CD14-positive monocyte (primary cell): ENCODE measurements at regions not wholly inside any gene's neighbourhood (a gene's known extent, or its start where the extent isn't known, plus 50 kb on each side); places are given as distances from the start of the nearest gene placed in this dataset.

Source experiments
- DNase-seq, 3 donors: peaks; one replicate each; pipeline ENCODE4 v3.0.0-alpha.2; 2011 to 2022
- H2AFZ ChIP-seq: 2 replicates; pipeline ENCODE4 v1.6.0; 2012; ENCODE audit warnings: mild to moderate bottlenecking, low read depth, low read length, inconsistent platforms; ENCODE audit not compliant: insufficient read depth, poor library complexity, severe bottlenecking
- H3K27ac ChIP-seq, 2 donors: 1 replicate in 1 of 2; 2 replicates in 1 of 2; pipeline ENCODE4 v1.5.1; 2012 to 2013; ENCODE audit warnings: low read length in 2 of 2, control low read depth in 1 of 2, inconsistent platforms in 1 of 2, low read depth in 1 of 2, mild to moderate bottlenecking in 1 of 2
- H3K27me3 ChIP-seq, 2 donors: one replicate each; pipeline versions ENCODE4 v1.6.0 to v1.6.1; 2011 to 2013; ENCODE audit warnings: low read length in 2 of 2; ENCODE audit not compliant: control insufficient read depth in 2 of 2, insufficient read depth in 2 of 2
- H3K36me3 ChIP-seq, 2 donors: replicated peaks in 1 of 2; 1 replicate in 1 of 2; 2 replicates in 1 of 2; pipeline versions ENCODE4 v1.5.1 to v1.6.1; 2012 to 2013; ENCODE audit warnings: low read length in 2 of 2, control low read depth in 1 of 2, inconsistent platforms in 1 of 2, mild to moderate bottlenecking in 1 of 2; ENCODE audit not compliant: insufficient read depth in 2 of 2, control insufficient read depth in 1 of 2
- H3K4me1 ChIP-seq, 2 donors: 1 replicate in 1 of 2; 2 replicates in 1 of 2; pipeline versions ENCODE4 v1.5.1 to v1.6.1; 2012 to 2013; ENCODE audit warnings: low read length in 2 of 2, control low read depth in 1 of 2, inconsistent platforms in 1 of 2, mild to moderate bottlenecking in 1 of 2, moderate library complexity in 1 of 2; ENCODE audit not compliant: insufficient read depth in 2 of 2, control insufficient read depth in 1 of 2
- H3K4me2 ChIP-seq: replicated peaks from 2 replicates; pipeline ENCODE3; 2012; ENCODE audit warnings: low read length, moderate library complexity, mild to moderate bottlenecking; ENCODE audit not compliant: poor library complexity, severe bottlenecking; ENCODE audit errors: extremely low read depth
- H3K4me3 ChIP-seq, 3 experiments: fragments of 200-600 bp in 1 of 3; sonication (generic) in 1 of 3; replicated peaks in 1 of 3; 1 replicate in 2 of 3; 2 replicates in 1 of 3; pipeline ENCODE4 v1.5.1; 2011 to 2013; ENCODE audit warnings: low read length in 3 of 3, mild to moderate bottlenecking in 3 of 3, control low read depth in 2 of 3, low read depth in 2 of 3, inconsistent platforms in 1 of 3, moderate library complexity in 1 of 3
- H3K79me2 ChIP-seq: 2 replicates; pipeline ENCODE4 v1.6.0; 2012; ENCODE audit warnings: mild to moderate bottlenecking, control low read depth, inconsistent platforms, low read length, moderate library complexity; ENCODE audit not compliant: insufficient read depth
- H3K9ac ChIP-seq: 2 replicates; pipeline ENCODE4 v1.6.0; 2017; ENCODE audit warnings: low read length, mild to moderate bottlenecking; ENCODE audit not compliant: insufficient read depth, poor library complexity, severe bottlenecking
- H3K9me3 ChIP-seq, 2 donors: replicated peaks in 1 of 2; 1 replicate in 1 of 2; 2 replicates in 1 of 2; pipeline versions ENCODE4 v1.5.1 to v1.6.1; 2012 to 2013; ENCODE audit warnings: low read length in 2 of 2, control low read depth in 1 of 2; ENCODE audit not compliant: control insufficient read depth in 1 of 2, insufficient read depth in 1 of 2
- H4K20me1 ChIP-seq: 2 replicates; pipeline ENCODE4 v1.6.0; 2012; ENCODE audit warnings: mild to moderate bottlenecking, low read length, control low read depth, moderate library complexity; ENCODE audit not compliant: insufficient read depth
- H3K27ac Mint-ChIP-seq, 7 donors: one replicate each; pipeline ENCODE4 v1.8.0; 2020; ENCODE audit warnings: mild to moderate bottlenecking in 7 of 7, mixed read lengths in 7 of 7, moderate library complexity in 6 of 7, inconsistent platforms in 2 of 7
- H3K27me3 Mint-ChIP-seq, 3 donors: one replicate each; pipeline ENCODE4 v1.8.0; 2021 to 2022; ENCODE audit warnings: low read depth in 3 of 3, mild to moderate bottlenecking in 3 of 3, mixed read lengths in 3 of 3, moderate library complexity in 3 of 3, inconsistent platforms in 1 of 3
- H3K36me3 Mint-ChIP-seq, 2 donors: one replicate each; pipeline ENCODE4 v1.8.0; 2020; ENCODE audit warnings: mixed read lengths in 2 of 2, inconsistent platforms in 1 of 2, mild to moderate bottlenecking in 1 of 2
- H3K4me1 Mint-ChIP-seq: one replicate; pipeline ENCODE4 v1.8.0; 2020; ENCODE audit warnings: mild to moderate bottlenecking, mixed read lengths
- H3K4me3 Mint-ChIP-seq, 2 donors: one replicate each; pipeline ENCODE4 v1.8.0; 2020; ENCODE audit warnings: mild to moderate bottlenecking in 2 of 2, mixed read lengths in 2 of 2, moderate library complexity in 1 of 2
- H3K9me3 Mint-ChIP-seq, 7 donors: one replicate each; pipeline ENCODE4 v1.8.0; 2020 to 2022; ENCODE audit warnings: mixed read lengths in 7 of 7, mild to moderate bottlenecking in 6 of 7, moderate library complexity in 6 of 7, inconsistent platforms in 2 of 7
- WGBS: methylation state at CpG from one replicate; pipeline ENCODE4 v1.1.5; 2013; ENCODE audit warnings: missing lambda C conversion rate; ENCODE audit not compliant: insufficient coverage; 5-methylcytosine and 5-hydroxymethylcytosine counted together
- intact Hi-C, 2 donors: fragments of 100-400 bp; cut with micrococcal nuclease; formaldehyde crosslinking; loops; one replicate each; pipeline versions ENCODE4 v1.15.0 to v1.15.1; 2023
- TF ChIP-seq, protein P1 (sequence below): fragments of 200-600 bp; IDR thresholded peaks from one replicate; pipeline ENCODE4 v1.8.0; 2022; ENCODE audit warnings: antibody characterized with exemption, mild to moderate bottlenecking

DNA sequence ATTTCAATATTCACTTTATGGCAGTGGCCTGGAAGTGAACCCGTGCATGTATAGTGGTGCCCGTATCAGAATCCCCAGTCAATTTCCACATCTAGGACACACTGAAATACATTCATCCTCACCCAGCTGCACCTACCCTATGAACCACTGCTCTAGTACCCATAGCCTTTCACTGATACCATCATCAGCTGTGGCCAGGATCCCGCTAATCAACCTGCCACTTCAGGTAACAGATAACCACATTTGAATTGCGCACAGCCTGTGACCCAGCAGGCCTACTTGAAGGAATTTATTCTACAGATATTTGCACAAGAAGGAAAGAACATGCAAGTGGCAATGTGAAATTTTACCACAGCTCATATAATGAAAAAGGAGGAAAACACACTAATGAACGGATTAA lies 161.0 kb upstream of the CCDC54 start:
- no peaks in the 10 kb centered on the region for H4K20me1 ChIP-seq
- Mint-ChIP-seq H3K27ac (no peak overlapping the region), H3K27me3 (peaks cover 0 to 2% (median 2%) of the 10 kb centered on the region in 3 donors), H3K36me3 (no peaks in the 10 kb centered on the region), H3K4me3 (no peak overlapping the region), H3K9me3 (peaks cover 0 to 5% (median 0%) of the 10 kb centered on the region in 7 donors), H3K4me1 (no peaks in the 10 kb centered on the region)
- no peaks in the 10 kb centered on the region for H3K36me3 ChIP-seq
- H3K4me1 ChIP-seq: no peaks in the 10 kb centered on the region
- H3K9me3 ChIP-seq: no peaks in the 10 kb centered on the region
- H3K27ac ChIP-seq: no peak overlapping the region
- 79% methylated on average over 2 of the region's 5 CpGs for WGBS
- DNase-seq: no peak
- no peaks in the 10 kb centered on the region for H3K27me3 ChIP-seq
- H3K4me3 ChIP-seq: no peak overlapping the region
- H3K9ac ChIP-seq: no peak overlapping the region
- intact Hi-C loops: no loop called here
- TF ChIP-seq, protein P1, sequence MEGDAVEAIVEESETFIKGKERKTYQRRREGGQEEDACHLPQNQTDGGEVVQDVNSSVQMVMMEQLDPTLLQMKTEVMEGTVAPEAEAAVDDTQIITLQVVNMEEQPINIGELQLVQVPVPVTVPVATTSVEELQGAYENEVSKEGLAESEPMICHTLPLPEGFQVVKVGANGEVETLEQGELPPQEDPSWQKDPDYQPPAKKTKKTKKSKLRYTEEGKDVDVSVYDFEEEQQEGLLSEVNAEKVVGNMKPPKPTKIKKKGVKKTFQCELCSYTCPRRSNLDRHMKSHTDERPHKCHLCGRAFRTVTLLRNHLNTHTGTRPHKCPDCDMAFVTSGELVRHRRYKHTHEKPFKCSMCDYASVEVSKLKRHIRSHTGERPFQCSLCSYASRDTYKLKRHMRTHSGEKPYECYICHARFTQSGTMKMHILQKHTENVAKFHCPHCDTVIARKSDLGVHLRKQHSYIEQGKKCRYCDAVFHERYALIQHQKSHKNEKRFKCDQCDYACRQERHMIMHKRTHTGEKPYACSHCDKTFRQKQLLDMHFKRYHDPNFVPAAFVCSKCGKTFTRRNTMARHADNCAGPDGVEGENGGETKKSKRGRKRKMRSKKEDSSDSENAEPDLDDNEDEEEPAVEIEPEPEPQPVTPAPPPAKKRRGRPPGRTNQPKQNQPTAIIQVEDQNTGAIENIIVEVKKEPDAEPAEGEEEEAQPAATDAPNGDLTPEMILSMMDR: no peak
- H3K4me2 ChIP-seq: no peak overlapping the region
- H2AFZ ChIP-seq: no peak overlapping the region
- no peaks in the 10 kb centered on the region for H3K79me2 ChIP-seq

DNA sequence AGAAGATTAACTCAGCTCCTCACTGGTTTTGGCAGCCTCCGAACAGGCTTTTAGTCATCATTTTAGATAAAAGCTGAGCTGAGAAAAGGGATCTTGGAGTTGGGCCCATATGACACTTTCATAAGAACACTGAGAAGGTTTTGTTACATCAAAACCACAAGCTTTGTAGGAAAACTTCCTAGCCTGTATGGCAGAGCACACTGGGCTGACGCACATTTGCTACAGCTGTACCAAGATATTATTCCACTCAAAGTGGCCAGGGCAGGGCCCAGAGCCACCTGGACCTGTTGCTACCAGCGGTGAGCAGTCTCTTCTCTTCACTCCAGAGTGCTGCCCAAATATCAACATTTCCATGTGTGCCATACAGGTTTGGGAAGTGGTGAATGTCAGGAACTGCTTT lies 160.5 kb upstream of the CCDC54 start:
- no peak overlapping the region for H3K4me3 ChIP-seq
- no peak overlapping the region for H3K4me2 ChIP-seq
- H3K9me3 Mint-ChIP-seq: peaks cover 0 to 5% (median 0%) of the 10 kb centered on the region in 7 donors
- no peak overlapping the region for H2AFZ ChIP-seq
- H4K20me1 ChIP-seq: no peaks in the 10 kb centered on the region
- WGBS: 100% methylated on average over 1 of the region's 3 CpGs
- H3K27me3 ChIP-seq: no peaks in the 10 kb centered on the region
- no peaks in the 10 kb centered on the region for H3K79me2 ChIP-seq
- H3K27me3 Mint-ChIP-seq: peaks cover 0 to 2% (median 2%) of the 10 kb centered on the region in 3 donors
- intact Hi-C loops: no loop called here
- DNase-seq: no peak
- H3K27ac ChIP-seq: no peak overlapping the region
- TF ChIP-seq, protein P1: no peak
- H3K36me3 Mint-ChIP-seq: no peaks in the 10 kb centered on the region
- no peaks in the 10 kb centered on the region for H3K9me3 ChIP-seq
- no peak overlapping the region for H3K27ac Mint-ChIP-seq
- no peak overlapping the region for H3K9ac ChIP-seq
- H3K4me1 Mint-ChIP-seq: no peaks in the 10 kb centered on the region
- no peaks in the 10 kb centered on the region for H3K36me3 ChIP-seq
- H3K4me3 Mint-ChIP-seq: no peak overlapping the region
- no peaks in the 10 kb centered on the region for H3K4me1 ChIP-seq
